Astrocyte (in vitro differentiated cells and primary cell): ENCODE measurements at regions not wholly inside any gene's neighbourhood (a gene's known extent, or its start where the extent isn't known, plus 50 kb on each side); places are given as distances from the start of the nearest gene placed in this dataset.
A peak's percentile ranks its signal among the peaks of the same experiment; 100 is the strongest.

ENCODE experiments used
- DNase-seq: peaks from one replicate; pipeline ENCODE4 v3.0.0-alpha.2; 2010; ENCODE audit warnings: low read depth
- FAIRE-seq: peaks from 2 replicates; lab custom pipeline; 2011; peaks lifted over from hg19 to GRCh38; lab: Jason Lieb, UNC
- H2AFZ ChIP-seq: 2 replicates; pipeline ENCODE4 v1.6.0; 2012; ENCODE audit warnings: low read depth, low read length, inconsistent platforms
- H3K27ac ChIP-seq: 2 replicates; pipeline ENCODE4 v1.5.1; 2011; ENCODE audit warnings: low read depth, low read length, inconsistent platforms
- H3K27me3 ChIP-seq: 2 replicates; pipeline ENCODE4 v1.6.0; 2011; ENCODE audit warnings: low read length, inconsistent platforms; ENCODE audit not compliant: insufficient read depth
- H3K36me3 ChIP-seq: 2 replicates; pipeline ENCODE4 v1.5.1; 2011; ENCODE audit warnings: low read length, inconsistent platforms; ENCODE audit not compliant: insufficient read depth
- H3K4me1 ChIP-seq: 2 replicates; pipeline ENCODE4 v1.5.1; 2011; ENCODE audit warnings: low read length, inconsistent platforms; ENCODE audit not compliant: insufficient read depth
- H3K4me2 ChIP-seq: 2 replicates; pipeline ENCODE4 v1.6.0; 2012; ENCODE audit warnings: low read length, inconsistent platforms
- H3K4me3 ChIP-seq: 2 replicates; pipeline ENCODE4 v1.5.1; 2011; ENCODE audit warnings: low read depth, mild to moderate bottlenecking, low read length, inconsistent platforms; ENCODE audit not compliant: insufficient read depth
- H3K79me2 ChIP-seq: 2 replicates; pipeline ENCODE4 v1.6.0; 2012; ENCODE audit warnings: mild to moderate bottlenecking, low read length, inconsistent platforms; ENCODE audit not compliant: insufficient read depth
- H3K9ac ChIP-seq: 2 replicates; pipeline ENCODE4 v1.6.0; 2012; ENCODE audit warnings: mild to moderate bottlenecking, low read length, inconsistent platforms
- H3K9me3 ChIP-seq: 2 replicates; pipeline ENCODE4 v1.5.1; 2012; ENCODE audit warnings: low read depth, mild to moderate bottlenecking, low read length, inconsistent platforms; ENCODE audit not compliant: insufficient read depth
- H4K20me1 ChIP-seq: 2 replicates; pipeline ENCODE4 v1.6.0; 2012; ENCODE audit warnings: low read length, inconsistent platforms; ENCODE audit not compliant: insufficient read depth
- H3K27ac Mint-ChIP-seq: one replicate; pipeline ENCODE4 v1.8.0; 2021; ENCODE audit warnings: mild to moderate bottlenecking, mixed read lengths; ENCODE audit not compliant: unreplicated experiment
- H3K27me3 Mint-ChIP-seq: one replicate; pipeline ENCODE4 v1.8.0; 2021; ENCODE audit warnings: low read depth, mixed read lengths; ENCODE audit not compliant: unreplicated experiment
- H3K36me3 Mint-ChIP-seq: one replicate; pipeline ENCODE4 v1.8.0; 2021; ENCODE audit warnings: low read depth, mixed read lengths; ENCODE audit not compliant: unreplicated experiment
- H3K4me1 Mint-ChIP-seq: one replicate; pipeline ENCODE4 v1.8.0; 2021; ENCODE audit warnings: low read depth, mixed read lengths; ENCODE audit not compliant: unreplicated experiment
- H3K4me3 Mint-ChIP-seq: one replicate; pipeline ENCODE4 v1.8.0; 2021; ENCODE audit warnings: mild to moderate bottlenecking, moderate library complexity, mixed read lengths; ENCODE audit not compliant: unreplicated experiment
- H3K9me3 Mint-ChIP-seq: one replicate; pipeline ENCODE4 v1.8.0; 2021; ENCODE audit warnings: mild to moderate bottlenecking, mixed read lengths; ENCODE audit not compliant: unreplicated experiment
- EZH2 ChIP-seq: IDR thresholded peaks from 2 replicates; pipeline ENCODE4 v1.6.1; 2012; ENCODE audit warnings: mild to moderate bottlenecking, low read length, inconsistent platforms; ENCODE audit not compliant: insufficient read depth
- TF ChIP-seq, protein P1 (sequence below): IDR thresholded peaks from 2 replicates; pipeline ENCODE4 v1.5.1; 2011; ENCODE audit warnings: low read depth, mild to moderate bottlenecking, inconsistent platforms, low read length, moderate library complexity; ENCODE audit not compliant: insufficient read depth

- Mint-ChIP-seq H3K27ac (no peak overlapping the region), H3K9me3 (peaks cover 2% of the 10 kb centered on the region), H3K36me3 (no peaks in the 10 kb centered on the region), H3K27me3 (no peaks in the 10 kb centered on the region), H3K4me3 (no peak overlapping the region), H3K4me1 (no peaks in the 10 kb centered on the region)
- TF ChIP-seq, protein P1, sequence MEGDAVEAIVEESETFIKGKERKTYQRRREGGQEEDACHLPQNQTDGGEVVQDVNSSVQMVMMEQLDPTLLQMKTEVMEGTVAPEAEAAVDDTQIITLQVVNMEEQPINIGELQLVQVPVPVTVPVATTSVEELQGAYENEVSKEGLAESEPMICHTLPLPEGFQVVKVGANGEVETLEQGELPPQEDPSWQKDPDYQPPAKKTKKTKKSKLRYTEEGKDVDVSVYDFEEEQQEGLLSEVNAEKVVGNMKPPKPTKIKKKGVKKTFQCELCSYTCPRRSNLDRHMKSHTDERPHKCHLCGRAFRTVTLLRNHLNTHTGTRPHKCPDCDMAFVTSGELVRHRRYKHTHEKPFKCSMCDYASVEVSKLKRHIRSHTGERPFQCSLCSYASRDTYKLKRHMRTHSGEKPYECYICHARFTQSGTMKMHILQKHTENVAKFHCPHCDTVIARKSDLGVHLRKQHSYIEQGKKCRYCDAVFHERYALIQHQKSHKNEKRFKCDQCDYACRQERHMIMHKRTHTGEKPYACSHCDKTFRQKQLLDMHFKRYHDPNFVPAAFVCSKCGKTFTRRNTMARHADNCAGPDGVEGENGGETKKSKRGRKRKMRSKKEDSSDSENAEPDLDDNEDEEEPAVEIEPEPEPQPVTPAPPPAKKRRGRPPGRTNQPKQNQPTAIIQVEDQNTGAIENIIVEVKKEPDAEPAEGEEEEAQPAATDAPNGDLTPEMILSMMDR, result no peak
- TF ChIP-seq EZH2, result no peak
- Histone ChIP-seq H3K4me2 (no peak overlapping the region), H3K9me3 (no peaks in the 10 kb centered on the region), H3K9ac (no peak overlapping the region), H3K27ac (no peak overlapping the region), H3K4me1 (no peaks in the 10 kb centered on the region), H4K20me1 (no peaks in the 10 kb centered on the region), H3K79me2 (no peaks in the 10 kb centered on the region), H3K4me3 (no peak overlapping the region), H3K27me3 (no peaks in the 10 kb centered on the region), H3K36me3 (no peaks in the 10 kb centered on the region), H2AFZ (no peak overlapping the region)
- DNase-seq, result no peak
- FAIRE-seq, result no peak
These were observed 422.6 kb downstream of the AMY1C start for GRCh38 chr1:104172243-104172681.

DNA sequence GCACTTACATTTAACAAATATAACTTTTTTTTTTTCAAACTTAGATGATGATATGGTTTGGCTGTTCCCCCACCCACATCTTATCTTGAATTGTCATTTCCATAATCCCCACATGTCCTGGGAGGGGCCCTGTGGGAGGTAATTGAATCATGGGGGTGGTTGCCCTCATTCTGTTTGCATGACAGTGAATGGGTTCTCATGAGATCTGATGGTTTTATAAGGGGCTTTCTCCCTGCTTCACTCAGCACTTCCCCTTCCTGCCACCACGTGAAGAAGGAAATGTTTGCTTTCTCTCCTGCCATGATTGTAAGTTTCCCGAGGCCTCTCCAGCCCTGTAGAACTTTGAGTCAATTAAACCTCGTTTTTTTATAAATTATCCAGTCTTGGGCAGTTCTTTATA is 432.6 kb downstream of the AMY1C start:
- no peaks in the 10 kb centered on the region for H3K36me3 Mint-ChIP-seq
- no peaks in the 10 kb centered on the region for H3K79me2 ChIP-seq
- no peak for FAIRE-seq

DNA sequence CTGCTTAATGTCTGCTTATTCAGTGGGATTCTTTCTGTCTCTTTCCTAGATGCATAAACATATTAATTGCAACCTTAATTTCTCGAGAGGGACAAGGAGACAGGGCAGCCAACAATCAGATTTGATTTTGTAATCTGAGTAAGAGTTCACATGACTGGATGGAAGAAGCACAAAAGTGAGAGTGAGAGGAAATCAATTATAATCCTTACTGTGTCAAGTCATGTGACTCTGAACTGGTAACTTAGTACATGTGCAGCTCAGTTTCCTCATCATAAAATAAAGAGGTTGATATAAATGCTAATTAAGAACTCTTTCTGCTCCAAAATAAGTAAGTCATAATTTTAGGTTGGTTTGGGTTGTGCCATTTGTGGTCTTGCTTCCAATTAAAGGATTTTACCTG is 439.5 kb downstream of the AMY1C start:
- H3K4me1 Mint-ChIP-seq, result no peaks in the 10 kb centered on the region
- DNase-seq (no peak), FAIRE-seq (peak; percentile 62)
- no peak overlapping the region for H3K4me2 ChIP-seq
- H3K4me3 ChIP-seq, result no peak overlapping the region
- H3K4me3 Mint-ChIP-seq, result no peak overlapping the region
- no peak for TF ChIP-seq EZH2
- TF ChIP-seq, protein P1, result no peak
- no peaks in the 10 kb centered on the region for H3K36me3 Mint-ChIP-seq
- H3K27ac ChIP-seq, result no peak overlapping the region
- H3K79me2 ChIP-seq, result no peaks in the 10 kb centered on the region
- H3K36me3 ChIP-seq, result no peaks in the 10 kb centered on the region
- H3K9me3 Mint-ChIP-seq, result no peaks in the 10 kb centered on the region
- H3K4me1 ChIP-seq, result no peaks in the 10 kb centered on the region
- H3K27me3 Mint-ChIP-seq, result no peaks in the 10 kb centered on the region
- no peak overlapping the region for H3K9ac ChIP-seq
- H3K27me3 ChIP-seq, result no peaks in the 10 kb centered on the region
- no peaks in the 10 kb centered on the region for H4K20me1 ChIP-seq
- no peak overlapping the region for H3K27ac Mint-ChIP-seq
- no peak overlapping the region for H2AFZ ChIP-seq
- no peaks in the 10 kb centered on the region for H3K9me3 ChIP-seq

More for the DNA sequence above, 432.6 kb downstream of the AMY1C start:
- Histone ChIP-seq H2AFZ (no peak overlapping the region), H3K4me3 (no peak overlapping the region), H4K20me1 (no peaks in the 10 kb centered on the region), H3K9me3 (no peaks in the 10 kb centered on the region), H3K9ac (no peak overlapping the region), H3K36me3 (no peaks in the 10 kb centered on the region), H3K27me3 (no peaks in the 10 kb centered on the region), H3K27ac (no peak overlapping the region), H3K4me2 (no peak overlapping the region), H3K4me1 (no peaks in the 10 kb centered on the region)
- TF ChIP-seq EZH2, result no peak
- TF ChIP-seq, protein P1, result no peak
- Mint-ChIP-seq H3K9me3 (no peaks in the 10 kb centered on the region), H3K4me3 (no peak overlapping the region), H3K27ac (no peak overlapping the region), H3K4me1 (no peaks in the 10 kb centered on the region), H3K27me3 (no peaks in the 10 kb centered on the region)
- no peak for DNase-seq
